Sigmoid colon (tissue), 4 donors: ENCODE measurements at regions not wholly inside any gene's neighbourhood (a gene's known extent, or its start where the extent isn't known, plus 50 kb on each side); places are given as distances from the start of the nearest gene placed in this dataset.

Source experiments
- EP300 ChIP-seq, 4 donors: sonication (generic); formaldehyde crosslinking; IDR thresholded peaks; one replicate each; pipeline ENCODE4 v1.6.1; 2017; ENCODE audit warnings: antibody characterized with exemption in 4 of 4
- POLR2A ChIP-seq, 2 donors: fragments of 450-650 bp; IDR thresholded peaks; one replicate each; pipeline ENCODE4 v1.6.1; 2016; ENCODE audit warnings: antibody characterized with exemption in 2 of 2, mild to moderate bottlenecking in 2 of 2, moderate library complexity in 2 of 2
- POLR2AphosphoS5 ChIP-seq, 4 donors: sonication (generic); formaldehyde crosslinking; IDR thresholded peaks; one replicate each; pipeline ENCODE4 v1.6.1; 2017; ENCODE audit warnings: antibody characterized with exemption in 4 of 4
- TF ChIP-seq, protein P1 (sequence below), 4 experiments: fragments of 450-650 bp in 3 of 4; fragments of 200-600 bp in 1 of 4; IDR thresholded peaks; one replicate each; pipeline ENCODE4 v1.5.1; 2016 to 2019; ENCODE audit warnings: antibody characterized with exemption in 4 of 4, mild to moderate bottlenecking in 3 of 4, moderate library complexity in 2 of 4

DNA sequence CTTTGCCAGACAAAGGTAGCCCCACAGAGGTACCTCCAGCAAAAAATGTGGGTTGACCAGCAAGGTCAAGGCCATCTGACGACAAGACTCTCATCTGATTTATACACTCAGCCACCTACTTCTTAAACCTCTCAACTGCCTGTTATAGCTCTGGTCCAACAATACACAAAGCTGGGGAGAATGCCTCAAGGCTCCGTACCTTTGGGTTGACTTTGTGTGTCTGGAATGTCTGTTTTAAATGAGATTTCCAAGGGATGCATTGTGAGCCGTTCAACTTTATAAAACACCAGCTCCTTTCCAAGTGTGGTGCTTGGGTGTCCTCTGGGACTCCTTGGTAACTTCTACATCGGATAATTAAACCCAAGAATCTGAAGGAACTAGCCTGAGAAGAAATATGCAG is 167.0 kb upstream of the RPL34 start:
- TF ChIP-seq, protein P1, sequence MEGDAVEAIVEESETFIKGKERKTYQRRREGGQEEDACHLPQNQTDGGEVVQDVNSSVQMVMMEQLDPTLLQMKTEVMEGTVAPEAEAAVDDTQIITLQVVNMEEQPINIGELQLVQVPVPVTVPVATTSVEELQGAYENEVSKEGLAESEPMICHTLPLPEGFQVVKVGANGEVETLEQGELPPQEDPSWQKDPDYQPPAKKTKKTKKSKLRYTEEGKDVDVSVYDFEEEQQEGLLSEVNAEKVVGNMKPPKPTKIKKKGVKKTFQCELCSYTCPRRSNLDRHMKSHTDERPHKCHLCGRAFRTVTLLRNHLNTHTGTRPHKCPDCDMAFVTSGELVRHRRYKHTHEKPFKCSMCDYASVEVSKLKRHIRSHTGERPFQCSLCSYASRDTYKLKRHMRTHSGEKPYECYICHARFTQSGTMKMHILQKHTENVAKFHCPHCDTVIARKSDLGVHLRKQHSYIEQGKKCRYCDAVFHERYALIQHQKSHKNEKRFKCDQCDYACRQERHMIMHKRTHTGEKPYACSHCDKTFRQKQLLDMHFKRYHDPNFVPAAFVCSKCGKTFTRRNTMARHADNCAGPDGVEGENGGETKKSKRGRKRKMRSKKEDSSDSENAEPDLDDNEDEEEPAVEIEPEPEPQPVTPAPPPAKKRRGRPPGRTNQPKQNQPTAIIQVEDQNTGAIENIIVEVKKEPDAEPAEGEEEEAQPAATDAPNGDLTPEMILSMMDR (IDR thresholded peaks at IDR 0.05) = no peak
- TF ChIP-seq POLR2A (IDR thresholded peaks at IDR 0.05) (no peak), POLR2AphosphoS5 (IDR thresholded peaks at IDR 0.05) (no peak), EP300 (IDR thresholded peaks at IDR 0.05) (no peak)
